ENCODE measurements at regions not wholly inside any gene's neighbourhood (a gene's known extent, or its start where the extent isn't known, plus 50 kb on each side); places are given as distances from the start of the nearest gene placed in this dataset.
"Not testable (repeated sequence)": the region's sequence is repeated elsewhere in the genome, so short reads cannot be mapped to it uniquely, and the experiment has no call there.

DNA sequence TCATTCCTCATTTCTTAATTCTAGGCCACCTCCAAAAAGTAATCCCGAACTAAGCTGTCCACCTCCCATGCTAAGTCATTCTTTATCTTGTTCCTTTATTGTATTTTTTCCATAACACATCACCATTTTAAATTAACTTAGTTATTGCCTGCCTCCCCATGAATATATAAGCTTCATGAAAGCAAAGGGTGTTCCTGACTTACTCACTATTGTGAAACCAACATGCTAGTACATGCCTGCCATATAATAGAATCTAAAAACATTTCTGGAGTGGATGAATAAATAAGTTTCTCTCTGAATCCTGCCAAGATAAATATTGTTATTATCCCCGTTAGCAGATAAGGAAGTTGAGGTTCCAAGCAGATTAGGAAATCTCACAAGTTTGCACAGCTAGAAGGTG, 232.1 kb downstream of the NPIPA8 start:
- TF ChIP-seq CTCF (IDR thresholded peaks at IDR 0.05); EZH2 (IDR thresholded peaks at IDR 0.05; ENCODE audit: borderline replicate concordance, insufficient read depth, low read depth, low read length, poor library complexity, severe bottlenecking): not testable (repeated sequence)

Data from B cell (primary cell).